ENCODE measurements at regions not wholly inside any gene's neighbourhood (a gene's known extent, or its start where the extent isn't known, plus 50 kb on each side); places are given as distances from the start of the nearest gene placed in this dataset.

DNA sequence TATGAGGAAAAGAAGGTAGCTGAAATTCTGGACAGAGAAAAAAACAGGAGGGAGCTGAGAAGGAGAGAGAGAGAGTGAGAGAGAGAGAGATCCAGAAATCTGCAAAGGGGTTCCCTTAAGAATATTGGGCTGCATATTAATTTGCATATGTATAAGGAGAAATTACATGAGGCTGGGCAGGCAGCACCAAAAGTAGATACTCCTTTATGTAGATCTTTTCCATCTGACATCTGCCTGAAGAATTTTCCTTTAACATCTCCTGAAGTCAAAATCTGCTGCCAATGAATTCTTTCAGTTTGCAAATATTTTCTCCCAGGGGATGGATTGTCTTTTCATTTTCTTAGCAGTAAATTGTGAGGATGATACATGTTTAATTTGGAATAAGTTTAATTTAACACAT is 1365.3 kb downstream of the GATA3 start (continued):
- TF ChIP-seq TSHZ2 (CRISPR knock-in tag; IDR thresholded peaks at IDR 0.05), result no peak
- TF ChIP-seq TCF4 (CRISPR knock-in tag; IDR thresholded peaks at IDR 0.05; ENCODE audit: borderline replicate concordance), result no peak
- TF ChIP-seq PPARA (CRISPR knock-in tag; IDR thresholded peaks at IDR 0.05; ENCODE audit: borderline replicate concordance), result no peak
- TF ChIP-seq, protein P1, sequence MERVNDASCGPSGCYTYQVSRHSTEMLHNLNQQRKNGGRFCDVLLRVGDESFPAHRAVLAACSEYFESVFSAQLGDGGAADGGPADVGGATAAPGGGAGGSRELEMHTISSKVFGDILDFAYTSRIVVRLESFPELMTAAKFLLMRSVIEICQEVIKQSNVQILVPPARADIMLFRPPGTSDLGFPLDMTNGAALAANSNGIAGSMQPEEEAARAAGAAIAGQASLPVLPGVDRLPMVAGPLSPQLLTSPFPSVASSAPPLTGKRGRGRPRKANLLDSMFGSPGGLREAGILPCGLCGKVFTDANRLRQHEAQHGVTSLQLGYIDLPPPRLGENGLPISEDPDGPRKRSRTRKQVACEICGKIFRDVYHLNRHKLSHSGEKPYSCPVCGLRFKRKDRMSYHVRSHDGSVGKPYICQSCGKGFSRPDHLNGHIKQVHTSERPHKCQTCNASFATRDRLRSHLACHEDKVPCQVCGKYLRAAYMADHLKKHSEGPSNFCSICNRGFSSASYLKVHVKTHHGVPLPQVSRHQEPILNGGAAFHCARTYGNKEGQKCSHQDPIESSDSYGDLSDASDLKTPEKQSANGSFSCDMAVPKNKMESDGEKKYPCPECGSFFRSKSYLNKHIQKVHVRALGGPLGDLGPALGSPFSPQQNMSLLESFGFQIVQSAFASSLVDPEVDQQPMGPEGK (CRISPR knock-in tag; IDR thresholded peaks at IDR 0.05; ENCODE audit: borderline replicate concordance), result no peak
- no peak for TF ChIP-seq ZFP30 (CRISPR knock-in tag; IDR thresholded peaks at IDR 0.05)

DNA sequence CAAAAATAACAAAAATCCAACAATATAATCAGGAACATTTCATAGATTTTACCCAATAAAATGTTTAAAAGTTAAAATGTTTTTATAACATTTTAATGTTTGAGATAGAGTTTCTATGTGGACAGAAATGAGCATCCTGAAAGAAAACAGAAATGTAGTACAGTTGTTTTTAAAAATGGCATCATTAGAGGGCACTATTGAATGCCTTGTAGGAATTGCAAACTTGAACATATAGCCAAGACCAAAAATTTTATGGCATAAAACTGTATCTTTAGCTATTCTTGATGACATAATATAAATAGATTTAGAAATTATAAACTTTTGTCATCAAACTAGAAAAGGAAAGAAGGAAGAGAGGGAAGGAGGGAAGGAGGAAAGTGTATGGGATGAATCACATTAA is 1372.7 kb downstream of the GATA3 start:
- TF ChIP-seq GLIS3 (CRISPR knock-in tag; IDR thresholded peaks at IDR 0.05) (no peak), ZC3H10 (CRISPR knock-in tag; IDR thresholded peaks at IDR 0.05) (no peak), OSR1 (CRISPR knock-in tag; IDR thresholded peaks at IDR 0.05) (no peak), ESRRG (CRISPR knock-in tag; IDR thresholded peaks at IDR 0.05) (no peak), CSDC2 (CRISPR knock-in tag; IDR thresholded peaks at IDR 0.05) (no peak), POU6F1 (CRISPR knock-in tag; IDR thresholded peaks at IDR 0.05; ENCODE audit: borderline replicate concordance, low read depth) (no peak), ZFP30 (CRISPR knock-in tag; IDR thresholded peaks at IDR 0.05) (no peak), RARB (CRISPR knock-in tag; IDR thresholded peaks at IDR 0.05) (no peak), ZFP3 (CRISPR knock-in tag; IDR thresholded peaks at IDR 0.05) (no peak), ZNF8 (CRISPR knock-in tag; IDR thresholded peaks at IDR 0.05) (no peak), SNAI2 (CRISPR knock-in tag; IDR thresholded peaks at IDR 0.05) (no peak), TCF4 (CRISPR knock-in tag; IDR thresholded peaks at IDR 0.05; ENCODE audit: borderline replicate concordance) (no peak), TSHZ2 (CRISPR knock-in tag; IDR thresholded peaks at IDR 0.05) (no peak), PPARA (CRISPR knock-in tag; IDR thresholded peaks at IDR 0.05; ENCODE audit: borderline replicate concordance) (no peak), ARNTL (CRISPR knock-in tag; IDR thresholded peaks at IDR 0.05; ENCODE audit: borderline replicate concordance, low read depth) (no peak), ZNF565 (CRISPR knock-in tag; conservative IDR thresholded peaks at IDR 0.05; ENCODE audit: low read depth) (no peak)
- TF ChIP-seq, protein P2, sequence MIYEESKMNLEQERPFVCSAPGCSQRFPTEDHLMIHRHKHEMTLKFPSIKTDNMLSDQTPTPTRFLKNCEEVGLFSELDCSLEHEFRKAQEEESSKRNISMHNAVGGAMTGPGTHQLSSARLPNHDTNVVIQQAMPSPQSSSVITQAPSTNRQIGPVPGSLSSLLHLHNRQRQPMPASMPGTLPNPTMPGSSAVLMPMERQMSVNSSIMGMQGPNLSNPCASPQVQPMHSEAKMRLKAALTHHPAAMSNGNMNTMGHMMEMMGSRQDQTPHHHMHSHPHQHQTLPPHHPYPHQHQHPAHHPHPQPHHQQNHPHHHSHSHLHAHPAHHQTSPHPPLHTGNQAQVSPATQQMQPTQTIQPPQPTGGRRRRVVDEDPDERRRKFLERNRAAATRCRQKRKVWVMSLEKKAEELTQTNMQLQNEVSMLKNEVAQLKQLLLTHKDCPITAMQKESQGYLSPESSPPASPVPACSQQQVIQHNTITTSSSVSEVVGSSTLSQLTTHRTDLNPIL (CRISPR knock-in tag; IDR thresholded peaks at IDR 0.05; ENCODE audit: low read depth), result no peak

DNA sequence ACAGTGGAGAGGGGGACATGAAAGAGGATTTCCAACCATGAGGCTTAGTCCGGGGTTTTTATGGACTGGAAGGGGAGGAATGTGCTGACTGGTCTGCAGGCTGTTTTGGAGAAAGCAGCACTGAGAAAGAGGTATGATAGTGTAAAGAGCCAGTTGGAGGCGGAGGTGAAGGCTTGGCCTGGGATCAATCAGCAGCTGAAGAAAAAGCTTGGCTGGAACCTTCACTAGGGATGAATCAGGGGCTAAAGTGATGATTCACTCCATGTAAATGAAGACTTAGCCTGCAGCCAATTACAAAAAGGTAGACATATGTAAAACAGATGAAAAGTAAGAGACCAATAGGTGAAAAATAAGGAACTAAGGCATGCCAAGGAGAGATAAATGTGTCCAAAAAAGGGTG is 1382.6 kb downstream of the GATA3 start:
- ATAC-seq, result no peak
- no peak for TF ChIP-seq GLIS3 (CRISPR knock-in tag; IDR thresholded peaks at IDR 0.05)
- TF ChIP-seq TSHZ2 (CRISPR knock-in tag; IDR thresholded peaks at IDR 0.05), result no peak
- TF ChIP-seq CSRNP3 (CRISPR knock-in tag; IDR thresholded peaks at IDR 0.05), result no peak
- TF ChIP-seq OSR1 (CRISPR knock-in tag; IDR thresholded peaks at IDR 0.05), result no peak
- TF ChIP-seq ZFP30 (CRISPR knock-in tag; IDR thresholded peaks at IDR 0.05), result no peak
- no peak for TF ChIP-seq TCF4 (CRISPR knock-in tag; IDR thresholded peaks at IDR 0.05; ENCODE audit: borderline replicate concordance)
- TF ChIP-seq ZFP3 (CRISPR knock-in tag; IDR thresholded peaks at IDR 0.05), result no peak
- TF ChIP-seq ZNF70 (CRISPR knock-in tag; IDR thresholded peaks at IDR 0.05), result no peak
- no peak for TF ChIP-seq ZNF8 (CRISPR knock-in tag; IDR thresholded peaks at IDR 0.05)
- no peak for TF ChIP-seq ZC3H10 (CRISPR knock-in tag; IDR thresholded peaks at IDR 0.05)

More for the DNA sequence above, 1372.7 kb downstream of the GATA3 start:
- ATAC-seq, result no peak
